GM12892 (cell line): ENCODE measurements at regions not wholly inside any gene's neighbourhood (a gene's known extent, or its start where the extent isn't known, plus 50 kb on each side); places are given as distances from the start of the nearest gene placed in this dataset.

Source experiments
- POLR2AphosphoS5 ChIP-seq: IDR thresholded peaks from 2 replicates; pipeline ENCODE4 v1.6.1; 2011; ENCODE audit warnings: low read depth, low read length, control low read depth
- TAF1 ChIP-seq: IDR thresholded peaks from 2 replicates; pipeline ENCODE4 v1.6.1; 2011; ENCODE audit warnings: low read depth, mild to moderate bottlenecking, control low read depth, low read length, borderline replicate concordance

- no peak for TF ChIP-seq POLR2AphosphoS5
- no peak for TF ChIP-seq TAF1
Observed at GRCh38 chr11:70828593-70829082, 423.7 kb downstream of the SHANK2 start.
